ENCODE measurements at regions not wholly inside any gene's neighbourhood (a gene's known extent, or its start where the extent isn't known, plus 50 kb on each side); places are given as distances from the start of the nearest gene placed in this dataset.
A peak's percentile ranks its signal among the peaks of the same experiment; 100 is the strongest.

GRCh38 chr7:46542076-46542475 is 621.0 kb upstream of the IGFBP3 start (continued):
- TF ChIP-seq, protein P1, sequence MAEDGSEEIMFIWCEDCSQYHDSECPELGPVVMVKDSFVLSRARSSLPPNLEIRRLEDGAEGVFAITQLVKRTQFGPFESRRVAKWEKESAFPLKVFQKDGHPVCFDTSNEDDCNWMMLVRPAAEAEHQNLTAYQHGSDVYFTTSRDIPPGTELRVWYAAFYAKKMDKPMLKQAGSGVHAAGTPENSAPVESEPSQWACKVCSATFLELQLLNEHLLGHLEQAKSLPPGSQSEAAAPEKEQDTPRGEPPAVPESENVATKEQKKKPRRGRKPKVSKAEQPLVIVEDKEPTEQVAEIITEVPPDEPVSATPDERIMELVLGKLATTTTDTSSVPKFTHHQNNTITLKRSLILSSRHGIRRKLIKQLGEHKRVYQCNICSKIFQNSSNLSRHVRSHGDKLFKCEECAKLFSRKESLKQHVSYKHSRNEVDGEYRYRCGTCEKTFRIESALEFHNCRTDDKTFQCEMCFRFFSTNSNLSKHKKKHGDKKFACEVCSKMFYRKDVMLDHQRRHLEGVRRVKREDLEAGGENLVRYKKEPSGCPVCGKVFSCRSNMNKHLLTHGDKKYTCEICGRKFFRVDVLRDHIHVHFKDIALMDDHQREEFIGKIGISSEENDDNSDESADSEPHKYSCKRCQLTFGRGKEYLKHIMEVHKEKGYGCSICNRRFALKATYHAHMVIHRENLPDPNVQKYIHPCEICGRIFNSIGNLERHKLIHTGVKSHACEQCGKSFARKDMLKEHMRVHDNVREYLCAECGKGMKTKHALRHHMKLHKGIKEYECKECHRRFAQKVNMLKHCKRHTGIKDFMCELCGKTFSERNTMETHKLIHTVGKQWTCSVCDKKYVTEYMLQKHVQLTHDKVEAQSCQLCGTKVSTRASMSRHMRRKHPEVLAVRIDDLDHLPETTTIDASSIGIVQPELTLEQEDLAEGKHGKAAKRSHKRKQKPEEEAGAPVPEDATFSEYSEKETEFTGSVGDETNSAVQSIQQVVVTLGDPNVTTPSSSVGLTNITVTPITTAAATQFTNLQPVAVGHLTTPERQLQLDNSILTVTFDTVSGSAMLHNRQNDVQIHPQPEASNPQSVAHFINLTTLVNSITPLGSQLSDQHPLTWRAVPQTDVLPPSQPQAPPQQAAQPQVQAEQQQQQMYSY (CRISPR knock-in tag; IDR thresholded peaks at IDR 0.05) = no peak
- TF ChIP-seq JUN (CRISPR knock-in tag; IDR thresholded peaks at IDR 0.05) (no peak), ZNF138 (CRISPR knock-in tag; conservative IDR thresholded peaks at IDR 0.05) (no peak)

DNA sequence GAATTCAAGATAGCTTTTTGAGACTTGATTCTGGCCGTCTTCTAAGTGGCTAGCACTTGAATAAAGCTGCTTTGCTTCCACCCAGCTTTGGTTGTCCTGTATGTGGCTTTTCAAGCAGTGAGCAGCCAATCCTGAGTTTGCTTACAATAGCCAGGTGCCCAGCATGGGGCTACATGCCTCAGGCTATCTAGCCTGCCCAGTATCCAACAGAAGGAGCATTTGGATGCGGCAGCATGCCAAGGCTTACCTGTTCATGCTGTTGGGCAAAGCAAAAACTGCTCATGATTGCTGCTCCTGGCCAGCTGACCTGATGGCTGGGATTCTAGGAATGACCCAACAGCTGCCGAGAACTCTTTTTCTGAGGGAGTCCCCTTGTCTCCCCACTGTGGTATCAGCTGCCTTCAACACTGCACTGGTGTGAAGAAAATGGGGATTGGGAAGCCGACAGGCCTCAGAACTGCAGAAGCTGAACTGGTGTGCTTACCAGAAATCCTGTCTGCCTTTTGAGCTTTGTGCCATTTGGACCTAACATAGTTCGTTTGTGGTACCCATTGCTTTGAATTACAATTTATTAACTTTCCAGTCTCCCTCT is 618.9 kb upstream of the IGFBP3 start:
- Mint-ChIP-seq H3K36me3 (peaks cover 7% of the 10 kb centered on the region; the same call in 1 of the 2 replicates), H3K4me3 (no peak overlapping the region), H3K27ac (no peak overlapping the region), H3K4me1 (peaks cover 35% of the 10 kb centered on the region), H3K9me3 (peaks cover 13% of the 10 kb centered on the region), H3K27me3 (ENCODE audit: low read depth) (peaks cover 51% of the 10 kb centered on the region)
- ChIA-PET CTCF (no interaction called here), POLR2A (interaction anchor here (0.6 kb wide), 1 partner anchor 52 kb away, joined by 4 read pairs; no protein-coding TSS in a partner anchor)
- ATAC-seq (peak; percentile 84), DNase-seq (ENCODE audit: low spot score) (peak; percentile 64)
- no peak for TF ChIP-seq E2F4 (CRISPR knock-in tag; IDR thresholded peaks at IDR 0.05; ENCODE audit: borderline replicate concordance, low read depth)
- TF ChIP-seq MXD4 (CRISPR knock-in tag; IDR thresholded peaks at IDR 0.05; ENCODE audit: borderline replicate concordance) = no peak
- TF ChIP-seq NR3C1 (CRISPR knock-in tag; conservative IDR thresholded peaks at IDR 0.05; ENCODE audit: low read depth) = no peak
- no peak for TF ChIP-seq ZSCAN18 (CRISPR knock-in tag; IDR thresholded peaks at IDR 0.05)
- TF ChIP-seq, protein P2, sequence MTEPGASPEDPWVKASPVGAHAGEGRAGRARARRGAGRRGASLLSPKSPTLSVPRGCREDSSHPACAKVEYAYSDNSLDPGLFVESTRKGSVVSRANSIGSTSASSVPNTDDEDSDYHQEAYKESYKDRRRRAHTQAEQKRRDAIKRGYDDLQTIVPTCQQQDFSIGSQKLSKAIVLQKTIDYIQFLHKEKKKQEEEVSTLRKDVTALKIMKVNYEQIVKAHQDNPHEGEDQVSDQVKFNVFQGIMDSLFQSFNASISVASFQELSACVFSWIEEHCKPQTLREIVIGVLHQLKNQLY (CRISPR knock-in tag; IDR thresholded peaks at IDR 0.05) = no peak
- no peak for TF ChIP-seq AR (CRISPR knock-in tag; IDR thresholded peaks at IDR 0.05)
- TF ChIP-seq, protein P3, sequence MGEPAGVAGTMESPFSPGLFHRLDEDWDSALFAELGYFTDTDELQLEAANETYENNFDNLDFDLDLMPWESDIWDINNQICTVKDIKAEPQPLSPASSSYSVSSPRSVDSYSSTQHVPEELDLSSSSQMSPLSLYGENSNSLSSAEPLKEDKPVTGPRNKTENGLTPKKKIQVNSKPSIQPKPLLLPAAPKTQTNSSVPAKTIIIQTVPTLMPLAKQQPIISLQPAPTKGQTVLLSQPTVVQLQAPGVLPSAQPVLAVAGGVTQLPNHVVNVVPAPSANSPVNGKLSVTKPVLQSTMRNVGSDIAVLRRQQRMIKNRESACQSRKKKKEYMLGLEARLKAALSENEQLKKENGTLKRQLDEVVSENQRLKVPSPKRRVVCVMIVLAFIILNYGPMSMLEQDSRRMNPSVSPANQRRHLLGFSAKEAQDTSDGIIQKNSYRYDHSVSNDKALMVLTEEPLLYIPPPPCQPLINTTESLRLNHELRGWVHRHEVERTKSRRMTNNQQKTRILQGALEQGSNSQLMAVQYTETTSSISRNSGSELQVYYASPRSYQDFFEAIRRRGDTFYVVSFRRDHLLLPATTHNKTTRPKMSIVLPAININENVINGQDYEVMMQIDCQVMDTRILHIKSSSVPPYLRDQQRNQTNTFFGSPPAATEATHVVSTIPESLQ (CRISPR knock-in tag; IDR thresholded peaks at IDR 0.05) = no peak
- TF ChIP-seq CBFB (CRISPR knock-in tag; IDR thresholded peaks at IDR 0.05; ENCODE audit: low read depth) = no peak
- TF ChIP-seq ZNF396 (CRISPR knock-in tag; IDR thresholded peaks at IDR 0.05; ENCODE audit: borderline replicate concordance) = no peak
- no peak for TF ChIP-seq USF2 (CRISPR knock-in tag; IDR thresholded peaks at IDR 0.05)
- TF ChIP-seq ZNF416 (CRISPR knock-in tag; IDR thresholded peaks at IDR 0.05) = no peak
- TF ChIP-seq JAZF1 (CRISPR knock-in tag; IDR thresholded peaks at IDR 0.05) = no peak
- TF ChIP-seq ZNF671 (CRISPR knock-in tag; IDR thresholded peaks at IDR 0.05) = no peak
- no peak for TF ChIP-seq OVOL2 (CRISPR knock-in tag; IDR thresholded peaks at IDR 0.05; ENCODE audit: borderline replicate concordance)
- TF ChIP-seq ZNF121 (CRISPR knock-in tag; IDR thresholded peaks at IDR 0.05) = no peak
